ENCODE measurements at regions not wholly inside any gene's neighbourhood (a gene's known extent, or its start where the extent isn't known, plus 50 kb on each side); places are given as distances from the start of the nearest gene placed in this dataset.
"Not testable (repeated sequence)": the region's sequence is repeated elsewhere in the genome, so short reads cannot be mapped to it uniquely, and the experiment has no call there.

DNA sequence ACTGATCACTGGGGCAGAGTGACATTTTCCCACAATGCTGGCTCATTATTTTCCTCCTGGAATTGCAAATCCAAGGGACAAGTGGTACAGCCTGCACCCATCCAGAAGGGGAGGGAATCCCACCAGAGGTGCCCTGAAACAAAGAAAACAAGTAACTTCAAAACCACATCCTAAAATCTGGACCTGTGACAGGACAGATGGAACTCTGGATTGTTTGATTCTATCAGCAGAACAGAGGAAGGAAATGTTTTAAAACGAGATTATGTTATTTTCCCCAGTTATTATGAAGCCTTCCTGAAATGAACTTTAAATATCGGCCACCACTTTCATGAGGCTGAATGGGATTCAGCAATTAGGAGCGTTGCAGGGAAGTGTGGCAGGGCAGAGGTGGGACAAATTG lies 62.2 kb upstream of the ECHDC3 start:
- no peak overlapping the region for H3K4me3 Mint-ChIP-seq
- no peak for DNase-seq
- H3K9me3 Mint-ChIP-seq = no peaks in the 10 kb centered on the region
- no peak overlapping the region for H3K27ac Mint-ChIP-seq
- H3K36me3 Mint-ChIP-seq = no peaks in the 10 kb centered on the region
- H3K27me3 Mint-ChIP-seq (ENCODE audit: low read depth in 3 of 3) = peaks cover 0 to 11% (median 11%) of the 10 kb centered on the region in 3 donors
- H3K4me1 Mint-ChIP-seq = peaks cover 15 to 16% of the 10 kb centered on the region in 2 donors

DNA sequence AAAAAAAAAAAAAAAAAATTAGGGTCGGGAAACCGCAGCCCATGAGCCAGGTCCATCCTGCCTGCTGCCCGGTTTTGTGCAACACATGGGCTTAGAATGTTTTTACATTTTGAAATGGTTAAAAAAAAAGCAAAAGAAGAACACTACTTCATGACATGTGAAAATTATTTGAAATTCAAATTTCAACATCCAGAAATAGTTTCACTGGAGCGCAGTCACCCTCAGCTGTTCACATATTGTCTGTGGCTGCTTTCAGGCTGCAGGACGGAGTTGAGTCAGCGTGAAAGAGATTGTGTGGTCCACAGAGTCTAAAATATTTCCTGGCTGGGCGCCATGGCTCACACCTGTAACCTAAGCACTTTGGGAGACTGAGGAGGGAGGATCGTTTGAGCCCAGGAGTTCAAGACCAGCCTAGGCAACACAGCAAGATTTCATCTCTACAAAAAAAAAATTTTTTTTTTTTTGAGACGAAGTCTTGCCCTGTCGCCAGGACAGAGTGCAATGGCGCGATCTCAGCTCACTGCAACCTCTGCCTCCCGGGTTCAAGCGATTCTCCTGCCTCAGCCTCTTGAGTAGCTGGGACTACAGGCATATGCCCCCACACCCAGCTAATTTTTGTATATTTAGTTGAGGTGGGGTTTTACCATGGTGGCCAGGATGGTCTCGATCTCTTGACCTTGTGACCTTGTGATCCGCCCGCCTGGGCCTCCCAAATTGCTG lies 63.9 kb upstream of the ECHDC3 start:
- H3K4me3 Mint-ChIP-seq = no peak overlapping the region
- no peak overlapping the region for H3K27ac Mint-ChIP-seq
- no peaks in the 10 kb centered on the region for H3K9me3 Mint-ChIP-seq
- peaks cover 0 to 10% (median 9%) of the 10 kb centered on the region in 3 donors for H3K27me3 Mint-ChIP-seq (ENCODE audit: low read depth in 3 of 3)
- H3K4me1 Mint-ChIP-seq = peaks cover 1 to 10% of the 10 kb centered on the region in 2 donors
- DNase-seq = no peak
- H3K36me3 Mint-ChIP-seq = no peaks in the 10 kb centered on the region

GRCh38 chr10:11677480-11677879 lies 64.7 kb upstream of the ECHDC3 start:
- Mint-ChIP-seq H3K4me1 (peaks cover 1 to 11% of the 10 kb centered on the region in 2 donors), H3K9me3 (no peaks in the 10 kb centered on the region), H3K36me3 (no peaks in the 10 kb centered on the region), H3K4me3 (no peak overlapping the region), H3K27ac (no peak overlapping the region), H3K27me3 (ENCODE audit: low read depth in 3 of 3) (peaks cover 0 to 11% (median 10%) of the 10 kb centered on the region in 3 donors)
- no peak for DNase-seq

- Mint-ChIP-seq H3K36me3 (no peaks in the 10 kb centered on the region), H3K4me3 (no peak overlapping the region), H3K27ac (no peak overlapping the region), H3K27me3 (ENCODE audit: low read depth in 3 of 3) (peaks cover 0 to 5% (median 3%) of the 10 kb centered on the region in 3 donors), H3K9me3 (no peaks in the 10 kb centered on the region), H3K4me1 (peaks cover 5 to 11% of the 10 kb centered on the region in 2 donors)
- DNase-seq = no peak
Measured at GRCh38 chr10:11673346-11674280, 62.2 kb upstream of the USP6NL start.

- DNase-seq = no peak
- Mint-ChIP-seq H3K36me3 (no peaks in the 10 kb centered on the region), H3K27me3 (ENCODE audit: low read depth in 3 of 3) (peaks cover 0 to 3% (median 2%) of the 10 kb centered on the region in 3 donors), H3K4me3 (no peak overlapping the region), H3K9me3 (no peaks in the 10 kb centered on the region), H3K4me1 (peaks cover 6 to 13% of the 10 kb centered on the region in 2 donors), H3K27ac (no peak overlapping the region)
Measured at GRCh38 chr10:11672836-11673235, 61.4 kb upstream of the USP6NL start.

DNA sequence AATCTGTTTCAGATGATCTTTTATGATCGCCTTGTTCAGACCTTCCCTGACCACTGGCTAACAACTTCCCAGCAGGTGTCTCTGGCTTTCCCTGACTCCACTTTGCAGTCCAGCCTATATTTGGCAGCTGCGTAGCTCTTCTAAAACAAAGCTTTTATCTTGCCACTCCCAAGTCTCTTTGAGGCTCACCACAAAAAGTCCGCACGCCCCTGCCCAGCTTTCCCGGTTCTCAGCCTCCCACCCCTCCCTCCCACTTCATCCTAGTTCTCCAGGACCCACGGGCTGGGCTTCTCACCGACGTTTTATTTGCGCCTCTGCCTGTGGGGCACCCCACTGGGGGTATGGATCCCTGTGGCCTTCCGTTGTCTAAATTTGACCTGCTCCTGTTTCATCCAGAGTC lies 58.9 kb upstream of the USP6NL start:
- no peaks in the 10 kb centered on the region for H3K9me3 Mint-ChIP-seq
- no peaks in the 10 kb centered on the region for H3K36me3 Mint-ChIP-seq
- peaks cover 6 to 18% of the 10 kb centered on the region in 2 donors for H3K4me1 Mint-ChIP-seq
- peaks cover 0 to 4% (median under 1%) of the 10 kb centered on the region in 3 donors for H3K27me3 Mint-ChIP-seq (ENCODE audit: low read depth in 3 of 3)
- no peak overlapping the region for H3K27ac Mint-ChIP-seq
- H3K4me3 Mint-ChIP-seq = no peak overlapping the region
- DNase-seq = no peak

DNA sequence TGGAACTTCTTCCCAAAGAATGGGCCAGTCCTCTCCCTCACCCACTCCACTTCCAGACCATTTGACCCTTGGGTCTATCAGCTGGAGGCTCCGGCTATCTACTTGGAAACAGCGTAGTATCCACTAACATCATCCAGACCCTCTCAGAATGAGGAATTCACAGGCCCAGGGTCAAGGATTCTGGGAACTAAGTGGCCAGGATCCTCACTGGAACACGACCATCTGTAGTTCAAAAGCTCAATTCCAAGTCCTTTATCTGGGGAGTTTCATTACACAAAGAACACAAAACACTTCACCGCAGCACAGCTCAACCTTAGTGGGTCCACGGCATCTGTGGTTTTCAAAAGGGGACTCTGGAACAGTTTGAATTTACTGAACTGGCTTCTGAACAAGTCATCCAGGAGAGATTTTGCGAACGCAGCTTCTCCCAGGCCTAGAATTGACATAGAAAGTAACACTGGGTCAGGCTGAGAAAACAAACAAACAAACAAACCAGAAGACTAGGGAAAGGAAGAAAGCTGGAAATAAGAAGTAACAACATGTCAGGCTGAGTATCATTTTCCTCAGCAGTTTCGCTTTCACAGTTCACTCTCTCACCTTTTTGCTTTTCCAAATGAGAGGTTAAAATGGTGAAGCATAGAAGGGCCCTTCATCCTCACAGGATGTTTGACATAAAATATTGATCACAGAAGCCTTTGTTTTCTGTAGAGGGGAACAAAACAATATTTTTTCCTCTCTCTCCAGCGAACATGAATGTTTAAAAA lies 57.6 kb upstream of the USP6NL start:
- Mint-ChIP-seq H3K27ac (peak overlapping the region in 1 of 6 donors; percentile 20), H3K4me1 (peaks cover 6 to 15% of the 10 kb centered on the region in 2 donors), H3K9me3 (no peaks in the 10 kb centered on the region), H3K4me3 (no peak overlapping the region), H3K36me3 (no peaks in the 10 kb centered on the region), H3K27me3 (ENCODE audit: low read depth in 3 of 3) (peaks cover 0 to 9% (median 0%) of the 10 kb centered on the region in 3 donors)
- DNase-seq = no peak

DNA sequence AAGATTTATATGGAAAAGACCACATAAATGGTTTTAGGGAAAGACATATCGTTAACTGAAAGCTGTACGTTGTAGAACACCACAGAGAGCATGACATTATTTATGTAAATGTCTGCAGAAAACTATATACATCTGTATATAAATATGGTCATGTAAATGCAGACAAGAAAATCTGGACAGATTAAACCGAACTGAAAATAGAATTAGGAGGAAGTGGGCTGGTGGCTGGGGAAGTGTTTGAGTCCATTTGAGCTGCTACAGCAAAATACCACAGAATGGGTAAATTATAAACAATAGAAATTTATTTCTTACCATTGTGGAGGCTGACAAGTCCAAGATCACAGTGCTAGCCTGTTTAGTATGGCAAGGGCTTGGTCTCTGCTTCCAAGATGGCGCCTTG lies 56.3 kb upstream of the USP6NL start:
- Mint-ChIP-seq H3K36me3 (no peaks in the 10 kb centered on the region), H3K27me3 (ENCODE audit: low read depth in 3 of 3) (peaks cover 0 to 10% (median 0%) of the 10 kb centered on the region in 3 donors), H3K4me3 (no peak overlapping the region), H3K4me1 (peaks cover 5 to 16% of the 10 kb centered on the region in 2 donors), H3K9me3 (no peaks in the 10 kb centered on the region), H3K27ac (no peak overlapping the region)
- no peak for DNase-seq

DNA sequence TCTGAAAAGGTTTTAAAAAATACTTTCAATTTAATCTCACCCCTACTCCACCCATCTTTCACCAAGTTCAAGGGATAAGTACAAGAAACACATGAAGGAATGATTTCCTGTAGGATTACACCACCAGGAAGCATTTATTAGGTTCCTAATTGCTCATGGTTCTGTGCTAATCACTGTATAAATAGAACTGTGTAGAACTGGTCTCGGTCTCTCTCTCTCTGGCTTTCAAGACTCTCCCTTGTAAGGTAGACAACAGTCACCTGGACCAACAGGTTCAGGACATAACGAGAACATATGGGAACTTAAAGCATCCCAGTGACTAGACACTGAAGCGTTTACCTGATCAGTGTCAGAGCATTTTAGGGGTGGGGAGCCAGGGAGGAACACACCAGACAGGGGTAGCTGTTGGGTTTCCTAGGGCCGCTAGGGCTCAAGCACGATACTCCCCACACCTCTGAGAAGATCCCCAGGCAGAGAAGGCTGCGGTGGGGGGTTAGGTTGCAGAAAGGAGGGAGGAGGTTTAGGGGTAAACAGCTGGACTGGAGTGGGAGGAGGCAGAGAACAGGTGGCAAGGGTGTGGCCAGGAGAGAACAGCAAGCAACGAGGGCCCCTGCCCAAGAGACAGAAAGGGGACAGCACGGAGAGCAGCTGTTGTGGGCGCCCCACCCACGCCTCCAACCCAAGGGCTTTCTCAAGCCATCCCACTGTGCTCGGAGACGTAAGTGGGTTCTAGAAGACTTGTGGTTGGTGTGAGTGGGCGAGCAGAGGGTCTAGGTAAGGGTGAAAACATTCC lies 52.5 kb upstream of the USP6NL start:
- H3K36me3 Mint-ChIP-seq = no peaks in the 10 kb centered on the region
- peaks cover 15 to 32% of the 10 kb centered on the region in 2 donors for H3K4me1 Mint-ChIP-seq
- no peak overlapping the region for H3K4me3 Mint-ChIP-seq
- DNase-seq = no peak
- peak overlapping the region in 1 of 6 donors; percentile 12 for H3K27ac Mint-ChIP-seq
- H3K27me3 Mint-ChIP-seq (ENCODE audit: low read depth in 3 of 3) = peaks cover 2 to 17% (median 4%) of the 10 kb centered on the region in 3 donors
- peaks cover 0 to 2% (median 0%) of the 10 kb centered on the region in 6 donors for H3K9me3 Mint-ChIP-seq

DNA sequence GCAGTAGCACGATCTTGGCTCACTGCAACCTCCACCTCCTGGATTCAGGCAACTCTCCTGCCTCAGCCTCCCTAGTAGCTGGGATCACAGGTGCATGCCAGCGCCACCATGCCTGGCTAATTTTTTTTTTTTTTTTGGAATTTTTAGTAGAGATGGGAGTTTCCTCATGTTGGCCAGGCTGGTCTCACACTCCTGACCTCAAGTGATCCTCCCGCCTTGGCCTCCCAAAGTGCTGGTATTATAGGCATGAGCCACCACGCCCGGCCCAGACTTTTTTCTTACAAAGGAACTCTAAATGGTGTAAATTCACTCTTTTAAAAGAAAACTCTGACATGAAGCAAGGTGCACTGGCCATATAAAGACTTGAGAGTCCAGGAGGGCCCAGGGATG lies 51.7 kb upstream of the USP6NL start:
- not testable (repeated sequence) for DNase-seq, H3K36me3 Mint-ChIP-seq, H3K27ac Mint-ChIP-seq, H3K4me3 Mint-ChIP-seq, H3K9me3 Mint-ChIP-seq
- Mint-ChIP-seq H3K27me3 (ENCODE audit: low read depth in 3 of 3) (peaks cover 2 to 17% (median 4%) of the 10 kb centered on the region in 3 donors), H3K4me1 (peaks cover 14 to 32% of the 10 kb centered on the region in 2 donors)

DNA sequence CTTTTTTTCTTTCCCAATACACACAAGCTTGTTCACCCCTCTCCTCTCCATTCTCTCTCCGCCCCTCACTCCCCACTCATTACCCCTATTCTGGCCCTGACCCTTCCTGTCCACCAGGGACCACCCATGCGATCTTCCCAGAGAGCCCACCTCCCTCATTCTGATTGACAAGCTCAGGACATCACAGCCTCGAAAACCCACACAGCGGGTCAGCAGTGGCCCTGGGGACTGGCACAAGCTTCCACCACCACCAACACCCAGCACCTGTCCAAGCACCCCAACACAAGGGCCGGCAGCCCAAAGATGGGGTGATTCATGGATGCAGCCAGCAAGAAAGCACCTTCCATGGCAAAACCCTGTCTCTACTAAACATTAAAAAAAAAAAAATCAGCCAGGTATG lies 50.0 kb upstream of the USP6NL start:
- Mint-ChIP-seq H3K36me3 (no peaks in the 10 kb centered on the region), H3K4me1 (peaks cover 13 to 26% of the 10 kb centered on the region in 2 donors), H3K4me3 (no peak overlapping the region), H3K27ac (no peak overlapping the region), H3K9me3 (peaks cover 0 to 2% (median 0%) of the 10 kb centered on the region in 6 donors), H3K27me3 (ENCODE audit: low read depth in 3 of 3) (peaks cover 2 to 17% (median 4%) of the 10 kb centered on the region in 3 donors)
- no peak for DNase-seq
